ENCODE measurements at regions not wholly inside any gene's neighbourhood (a gene's known extent, or its start where the extent isn't known, plus 50 kb on each side); places are given as distances from the start of the nearest gene placed in this dataset.

GRCh38 chr11:82146789-82147188, 586.9 kb downstream of the FAM181B start:
- TF ChIP-seq POLR2A (IDR thresholded peaks at IDR 0.05): no peak
- TF ChIP-seq CTCF (IDR thresholded peaks at IDR 0.05): no peak
- no peak overlapping the region for H3K27ac ChIP-seq
- H3K4me1 ChIP-seq: no peaks in the 10 kb centered on the region
- no peaks in the 10 kb centered on the region for H3K9me3 ChIP-seq
- no peak overlapping the region for H3K4me3 ChIP-seq
- DNase-seq: no peak
- H3K27me3 ChIP-seq: no peaks in the 10 kb centered on the region
- H3K36me3 ChIP-seq: no peaks in the 10 kb centered on the region

- Histone ChIP-seq H3K9me3 (no peaks in the 10 kb centered on the region), H3K27me3 (no peaks in the 10 kb centered on the region), H3K4me1 (no peaks in the 10 kb centered on the region), H3K27ac (no peak overlapping the region), H3K4me3 (no peak overlapping the region), H3K36me3 (no peaks in the 10 kb centered on the region)
- no peak for DNase-seq
- TF ChIP-seq POLR2A (IDR thresholded peaks at IDR 0.05) (no peak), CTCF (IDR thresholded peaks at IDR 0.05) (no peak)
Measured at GRCh38 chr11:82118946-82119345, 614.7 kb downstream of the FAM181B start.

- Histone ChIP-seq H3K9me3 (no peaks in the 10 kb centered on the region), H3K27ac (no peak overlapping the region), H3K4me3 (no peak overlapping the region), H3K27me3 (no peaks in the 10 kb centered on the region), H3K36me3 (no peaks in the 10 kb centered on the region), H3K4me1 (no peaks in the 10 kb centered on the region)
- DNase-seq: no peak
- TF ChIP-seq POLR2A (IDR thresholded peaks at IDR 0.05) (no peak), CTCF (IDR thresholded peaks at IDR 0.05) (no peak)
Measured at GRCh38 chr11:82117362-82117761, 616.3 kb downstream of the FAM181B start.

- DNase-seq: no peak
- no peaks in the 10 kb centered on the region for H3K4me1 ChIP-seq
- no peak overlapping the region for H3K27ac ChIP-seq
- no peaks in the 10 kb centered on the region for H3K9me3 ChIP-seq
- H3K4me3 ChIP-seq: no peak overlapping the region
- no peaks in the 10 kb centered on the region for H3K27me3 ChIP-seq
- TF ChIP-seq CTCF (IDR thresholded peaks at IDR 0.05) (no peak), POLR2A (IDR thresholded peaks at IDR 0.05) (no peak)
- H3K36me3 ChIP-seq: no peaks in the 10 kb centered on the region
Measured at GRCh38 chr11:82105331-82105998, 628.2 kb downstream of the FAM181B start.

GRCh38 chr11:82092904-82093303, 640.8 kb downstream of the FAM181B start:
- Histone ChIP-seq H3K9me3 (no peaks in the 10 kb centered on the region), H3K27me3 (no peaks in the 10 kb centered on the region), H3K27ac (no peak overlapping the region), H3K36me3 (no peaks in the 10 kb centered on the region), H3K4me3 (no peak overlapping the region), H3K4me1 (no peaks in the 10 kb centered on the region)
- no peak for DNase-seq
- no peak for TF ChIP-seq CTCF (IDR thresholded peaks at IDR 0.05)
- TF ChIP-seq POLR2A (IDR thresholded peaks at IDR 0.05): no peak

GRCh38 chr11:82089426-82089825, 644.2 kb downstream of the FAM181B start:
- no peak for DNase-seq
- Histone ChIP-seq H3K27me3 (no peaks in the 10 kb centered on the region), H3K4me3 (no peak overlapping the region), H3K27ac (no peak overlapping the region), H3K4me1 (no peaks in the 10 kb centered on the region), H3K9me3 (no peaks in the 10 kb centered on the region), H3K36me3 (no peaks in the 10 kb centered on the region)
- no peak for TF ChIP-seq POLR2A (IDR thresholded peaks at IDR 0.05)
- no peak for TF ChIP-seq CTCF (IDR thresholded peaks at IDR 0.05)

Data from Peyer's patch (tissue), 4 donors.